ENCODE measurements at regions not wholly inside any gene's neighbourhood (a gene's known extent, or its start where the extent isn't known, plus 50 kb on each side); places are given as distances from the start of the nearest gene placed in this dataset.

DNA sequence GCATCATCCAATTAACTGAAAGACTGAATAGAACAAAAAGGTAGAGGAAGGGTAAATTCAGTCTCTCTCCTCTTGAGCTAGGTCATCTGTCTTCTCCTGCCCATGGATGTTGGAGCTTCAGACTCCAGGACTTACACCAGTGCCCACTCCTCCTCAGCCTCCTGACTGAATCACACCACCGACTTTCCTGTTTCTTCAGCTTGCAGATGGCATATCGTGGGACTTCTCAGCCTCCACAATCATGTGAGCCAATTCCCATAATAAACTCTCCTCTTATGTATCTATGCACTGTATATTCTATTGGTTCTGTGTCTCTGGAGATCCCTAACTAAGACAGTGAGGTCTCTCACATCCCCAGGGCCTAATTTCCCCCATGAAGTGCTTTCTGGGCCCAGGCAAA is 140.4 kb downstream of the CD47 start:
- FAIRE-seq, result no peak
- no peak for DNase-seq (ENCODE audit: insufficient read length)
- TF ChIP-seq POLR2A (IDR thresholded peaks at IDR 0.05; ENCODE audit: low read depth, low read length), result no peak
- TF ChIP-seq POLR2AphosphoS5 (IDR thresholded peaks at IDR 0.05; ENCODE audit: low read depth, low read length), result no peak
- TF ChIP-seq TAF1 (IDR thresholded peaks at IDR 0.05; ENCODE audit: borderline replicate concordance, low read depth, low read length), result no peak

DNA sequence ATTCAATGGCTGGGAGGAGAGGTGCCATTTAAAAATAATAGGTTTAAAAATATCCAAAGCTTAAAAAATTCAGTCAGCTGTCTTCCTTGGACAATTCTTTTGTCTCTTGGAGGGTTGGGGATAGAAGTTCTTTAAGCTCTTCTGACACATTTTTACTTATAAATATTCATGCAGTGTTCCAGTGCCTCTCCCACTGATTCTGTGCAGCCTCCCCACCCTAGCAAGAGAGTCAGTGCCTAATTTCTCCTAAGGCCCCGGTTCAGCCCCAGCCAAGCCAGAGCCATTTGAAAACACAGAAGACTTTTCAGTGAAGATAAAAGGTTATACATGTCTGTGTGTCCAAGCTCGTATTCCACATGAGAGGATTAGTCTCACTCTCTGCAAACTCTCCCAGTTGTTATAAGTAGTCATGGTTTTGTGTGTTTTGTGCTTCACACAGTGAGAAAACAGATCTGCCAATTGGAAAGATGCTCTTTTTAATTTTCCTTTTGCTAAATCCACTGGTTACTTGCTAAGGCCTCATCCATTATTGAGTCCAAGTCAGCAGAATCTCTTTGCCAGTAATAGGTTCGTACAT is 141.3 kb downstream of the CD47 start:
- TF ChIP-seq TAF1 (IDR thresholded peaks at IDR 0.05; ENCODE audit: borderline replicate concordance, low read depth, low read length), result no peak
- TF ChIP-seq POLR2AphosphoS5 (IDR thresholded peaks at IDR 0.05; ENCODE audit: low read depth, low read length), result no peak
- no peak for TF ChIP-seq POLR2A (IDR thresholded peaks at IDR 0.05; ENCODE audit: low read depth, low read length)
- FAIRE-seq (no peak), DNase-seq (ENCODE audit: insufficient read length) (no peak)

DNA sequence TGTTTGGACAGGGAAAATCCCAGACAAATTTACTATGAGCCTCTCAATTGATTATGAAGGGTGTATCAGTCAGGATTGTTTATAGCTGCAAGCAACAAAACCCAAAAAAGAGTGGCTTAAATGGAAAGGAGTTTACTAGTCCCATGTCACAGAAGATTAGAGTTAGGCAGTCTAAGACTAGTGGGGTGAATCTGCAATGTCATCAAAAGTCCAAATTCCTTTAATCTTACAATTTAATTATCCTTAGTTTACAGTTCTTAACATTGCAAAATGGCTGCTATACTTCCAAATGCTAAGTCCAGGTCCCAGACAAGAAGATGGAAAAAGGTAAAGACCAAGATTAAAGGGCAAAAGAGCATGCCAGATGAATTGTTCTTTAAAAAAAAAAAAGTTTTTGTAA is 143.6 kb downstream of the CD47 start:
- DNase-seq (ENCODE audit: insufficient read length) (no peak), FAIRE-seq (no peak)
- no peak for TF ChIP-seq POLR2AphosphoS5 (IDR thresholded peaks at IDR 0.05; ENCODE audit: low read depth, low read length)
- no peak for TF ChIP-seq POLR2A (IDR thresholded peaks at IDR 0.05; ENCODE audit: low read depth, low read length)
- no peak for TF ChIP-seq TAF1 (IDR thresholded peaks at IDR 0.05; ENCODE audit: borderline replicate concordance, low read depth, low read length)

DNA sequence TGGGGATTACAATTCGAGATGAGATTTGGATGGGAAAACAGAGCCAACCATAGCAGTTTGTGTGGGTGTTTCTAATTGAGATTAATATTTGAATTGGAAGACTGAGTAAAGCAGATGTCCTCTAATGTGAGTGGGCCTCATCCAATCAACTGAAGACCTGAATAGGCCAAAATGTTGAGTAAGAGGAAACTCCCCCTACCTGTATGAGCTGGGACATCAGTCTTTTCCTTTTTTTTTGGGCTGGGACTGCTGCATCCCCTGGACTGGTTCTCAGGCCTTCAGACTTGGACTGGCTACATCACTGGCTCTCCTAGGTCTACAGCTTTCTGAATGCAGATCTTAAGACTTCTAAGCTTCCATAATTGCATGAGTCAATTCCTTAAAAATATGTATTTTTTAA is 144.1 kb downstream of the CD47 start:
- FAIRE-seq (no peak), DNase-seq (ENCODE audit: insufficient read length) (no peak)
- TF ChIP-seq POLR2AphosphoS5 (IDR thresholded peaks at IDR 0.05; ENCODE audit: low read depth, low read length) (no peak), TAF1 (IDR thresholded peaks at IDR 0.05; ENCODE audit: borderline replicate concordance, low read depth, low read length) (no peak), POLR2A (IDR thresholded peaks at IDR 0.05; ENCODE audit: low read depth, low read length) (no peak)

DNA sequence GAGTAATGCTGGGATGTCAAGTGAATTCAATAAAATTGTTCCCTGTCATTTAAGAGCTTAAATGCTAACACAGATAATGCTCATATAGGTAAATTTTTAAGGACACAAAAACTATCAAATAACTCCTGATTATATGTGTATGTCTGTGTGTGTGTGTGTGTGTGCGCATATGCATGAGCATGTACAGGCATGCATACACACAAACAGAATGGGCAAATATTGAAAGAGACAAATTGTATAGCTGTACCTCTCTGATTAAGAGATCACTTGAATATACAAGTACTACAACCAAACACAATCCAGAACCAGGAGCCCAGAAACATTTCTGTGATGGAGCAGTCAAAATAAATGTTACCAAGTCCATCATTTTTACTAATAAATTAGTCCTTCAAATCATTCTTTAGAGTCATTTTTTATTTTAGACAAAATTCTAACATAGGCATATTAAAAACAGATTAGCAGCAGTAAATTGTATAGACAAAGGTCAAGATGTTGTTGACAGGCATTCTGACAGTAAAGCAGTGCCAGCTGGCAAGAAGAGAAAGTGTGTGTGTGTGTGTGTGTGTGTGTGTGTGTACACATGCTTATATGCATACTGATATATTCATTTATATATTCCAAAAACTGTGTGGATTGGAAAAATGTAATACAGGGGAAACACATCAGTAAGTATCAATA is 145.3 kb downstream of the CD47 start:
- DNase-seq (ENCODE audit: insufficient read length), result no peak
- TF ChIP-seq POLR2A (IDR thresholded peaks at IDR 0.05; ENCODE audit: low read depth, low read length) (no peak), POLR2AphosphoS5 (IDR thresholded peaks at IDR 0.05; ENCODE audit: low read depth, low read length) (no peak), TAF1 (IDR thresholded peaks at IDR 0.05; ENCODE audit: borderline replicate concordance, low read depth, low read length) (no peak)
- FAIRE-seq, result no peak

DNA sequence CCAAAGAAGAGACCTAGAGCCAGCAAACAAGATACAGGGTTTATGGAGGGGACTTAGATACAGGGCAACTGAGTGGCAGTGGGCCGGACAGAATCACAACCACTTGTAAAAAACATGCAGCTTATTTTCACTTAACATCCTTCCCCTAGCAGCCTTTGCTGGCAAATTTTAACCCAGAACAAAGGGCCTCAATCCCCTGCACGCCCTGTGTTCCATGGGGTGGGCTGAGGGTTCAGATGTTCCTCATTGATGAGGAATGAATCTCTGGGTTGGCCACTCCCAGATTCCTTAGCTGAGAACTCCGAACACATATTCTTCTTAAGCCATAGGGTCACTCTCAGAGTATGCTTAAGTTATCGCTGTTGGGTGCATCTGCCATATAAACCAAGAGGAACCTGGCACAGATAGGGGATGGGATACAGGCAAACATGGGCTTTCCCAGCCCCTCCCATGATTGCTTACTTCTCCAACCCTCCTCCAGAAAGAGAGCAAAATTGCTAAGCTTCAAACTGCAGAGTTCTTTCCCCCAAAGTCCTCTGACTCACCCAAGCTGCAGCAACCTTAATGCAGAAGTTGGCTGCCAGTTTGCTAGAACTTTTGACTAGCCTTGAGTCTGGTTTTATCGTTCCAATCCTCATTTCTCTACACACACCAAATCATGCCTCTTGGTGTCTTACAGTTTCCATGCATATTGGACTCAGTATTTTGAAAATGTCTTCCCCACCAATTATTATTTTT is 146.9 kb downstream of the CD47 start:
- FAIRE-seq (no peak), DNase-seq (ENCODE audit: insufficient read length) (no peak)
- TF ChIP-seq POLR2A (IDR thresholded peaks at IDR 0.05; ENCODE audit: low read depth, low read length) (no peak), TAF1 (IDR thresholded peaks at IDR 0.05; ENCODE audit: borderline replicate concordance, low read depth, low read length) (no peak), POLR2AphosphoS5 (IDR thresholded peaks at IDR 0.05; ENCODE audit: low read depth, low read length) (no peak)

DNA sequence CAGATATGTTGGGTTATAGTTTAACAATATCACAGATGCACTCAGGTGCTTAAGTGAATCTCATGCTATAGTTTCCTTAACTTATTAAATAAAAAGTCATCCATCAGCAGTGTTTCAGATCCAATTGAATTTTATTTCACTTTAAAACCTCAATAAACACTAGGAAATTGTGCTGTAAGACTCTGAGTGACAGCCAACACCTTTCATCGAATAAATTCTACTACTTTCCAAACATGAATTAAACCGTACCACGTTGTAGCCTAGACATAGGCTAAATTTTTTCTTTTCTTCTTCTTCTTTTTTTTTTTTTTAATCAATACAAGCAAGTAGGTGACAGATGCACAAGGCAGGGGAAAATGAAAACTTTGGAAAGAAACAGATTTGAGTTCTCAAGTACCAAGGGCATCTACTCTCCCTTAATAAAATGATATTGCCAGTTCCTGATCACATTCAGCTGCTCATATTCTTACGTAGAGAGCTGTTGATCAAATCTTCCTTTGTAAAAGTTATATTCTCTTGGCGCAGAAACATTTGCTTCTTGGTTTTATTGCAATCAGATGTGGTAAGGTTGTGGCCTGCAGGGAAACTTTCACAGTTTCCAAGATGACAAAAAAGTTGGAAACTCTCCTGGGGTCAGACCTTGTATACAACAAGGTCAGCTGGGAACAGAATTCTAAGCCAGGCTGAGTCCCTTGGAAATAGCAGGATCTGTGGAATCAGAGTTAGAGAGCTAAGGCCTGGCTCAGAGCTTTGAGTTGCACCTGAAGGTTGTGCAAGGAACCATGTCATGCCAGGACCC is 147.7 kb downstream of the CD47 start:
- TF ChIP-seq POLR2AphosphoS5 (IDR thresholded peaks at IDR 0.05; ENCODE audit: low read depth, low read length) (no peak), POLR2A (IDR thresholded peaks at IDR 0.05; ENCODE audit: low read depth, low read length) (no peak), TAF1 (IDR thresholded peaks at IDR 0.05; ENCODE audit: borderline replicate concordance, low read depth, low read length) (no peak)
- no peak for DNase-seq (ENCODE audit: insufficient read length)
- FAIRE-seq, result no peak

DNA sequence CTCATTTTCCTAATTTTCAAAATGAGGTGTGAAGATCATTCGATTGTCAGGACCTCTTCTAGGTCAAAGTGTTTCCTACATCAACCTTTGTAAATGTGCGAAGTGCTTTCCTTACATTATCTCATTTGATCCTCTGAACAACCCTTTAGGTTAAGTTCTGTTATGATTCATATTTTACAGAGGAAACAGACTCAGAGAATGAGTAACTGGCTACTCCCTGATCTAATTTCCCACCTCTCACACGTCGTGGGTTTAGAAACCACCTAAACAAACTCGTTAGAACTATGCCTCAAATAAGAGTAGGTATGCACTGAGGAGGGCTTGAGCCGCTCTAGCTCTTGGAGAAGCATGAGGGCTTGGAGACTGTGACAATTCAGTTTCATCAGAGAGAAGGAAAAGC is 148.6 kb downstream of the CD47 start:
- TF ChIP-seq TAF1 (IDR thresholded peaks at IDR 0.05; ENCODE audit: borderline replicate concordance, low read depth, low read length) (no peak), POLR2AphosphoS5 (IDR thresholded peaks at IDR 0.05; ENCODE audit: low read depth, low read length) (no peak), POLR2A (IDR thresholded peaks at IDR 0.05; ENCODE audit: low read depth, low read length) (no peak)
- no peak for DNase-seq (ENCODE audit: insufficient read length)
- FAIRE-seq, result no peak

DNA sequence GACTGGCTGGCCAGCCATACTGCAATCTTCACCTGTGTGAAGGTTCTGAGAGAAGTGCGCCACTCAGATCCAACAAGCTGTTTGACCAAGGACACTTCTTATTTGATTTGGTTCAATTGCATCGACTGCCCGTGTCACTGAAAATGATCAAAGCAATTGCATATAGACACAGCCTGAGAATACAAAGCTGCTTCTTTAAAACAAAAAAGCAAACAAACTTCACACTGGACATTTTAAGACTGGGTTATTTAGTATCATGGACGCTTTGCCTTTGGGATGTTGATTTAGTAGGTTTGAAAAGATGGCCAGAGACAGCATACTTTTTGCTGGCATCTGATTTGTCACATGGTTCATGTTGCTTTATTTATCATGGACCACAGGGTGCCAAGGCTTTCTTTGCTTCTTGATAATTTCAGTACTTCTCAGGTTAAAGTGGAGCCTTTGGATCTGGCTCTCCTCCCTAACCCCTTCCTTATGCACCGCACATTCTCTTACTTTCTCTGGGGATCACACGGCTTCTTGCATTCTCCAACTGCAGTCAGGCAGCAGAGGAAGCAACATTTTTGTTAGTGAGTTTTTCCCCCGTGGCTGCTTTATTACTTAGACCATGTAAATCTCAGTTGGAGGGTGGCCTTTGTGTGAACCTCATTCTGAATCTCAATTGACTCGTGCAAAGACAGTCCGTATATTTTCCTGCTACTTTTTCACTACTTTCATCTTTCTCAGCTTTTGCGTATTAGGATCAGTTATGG is 151.0 kb downstream of the CD47 start:
- FAIRE-seq, result no peak
- DNase-seq (ENCODE audit: insufficient read length), result no peak
- TF ChIP-seq TAF1 (IDR thresholded peaks at IDR 0.05; ENCODE audit: borderline replicate concordance, low read depth, low read length) (no peak), POLR2AphosphoS5 (IDR thresholded peaks at IDR 0.05; ENCODE audit: low read depth, low read length) (no peak), POLR2A (IDR thresholded peaks at IDR 0.05; ENCODE audit: low read depth, low read length) (no peak)

DNA sequence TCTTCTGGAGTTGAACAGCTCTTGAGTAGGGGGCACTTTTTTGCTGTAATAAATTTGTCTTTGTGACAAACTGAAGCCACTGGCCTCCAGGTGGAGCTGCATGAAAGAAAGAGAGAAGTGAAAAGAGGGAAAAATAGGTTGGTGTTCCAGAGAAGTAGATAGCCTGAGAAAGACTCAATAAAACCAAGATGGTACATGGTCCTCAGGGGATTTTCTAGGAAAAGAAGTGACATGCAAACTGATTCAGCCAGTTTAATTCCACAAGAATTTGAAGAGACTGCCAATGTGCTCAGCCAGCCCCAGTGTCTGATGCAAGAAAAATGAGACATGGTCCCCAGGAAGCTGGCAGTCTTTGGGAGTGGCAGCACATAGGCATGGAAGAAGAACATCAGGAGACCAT is 152.7 kb downstream of the CD47 start:
- no peak for DNase-seq (ENCODE audit: insufficient read length)
- no peak for TF ChIP-seq POLR2AphosphoS5 (IDR thresholded peaks at IDR 0.05; ENCODE audit: low read depth, low read length)
- TF ChIP-seq POLR2A (IDR thresholded peaks at IDR 0.05; ENCODE audit: low read depth, low read length), result no peak
- TF ChIP-seq TAF1 (IDR thresholded peaks at IDR 0.05; ENCODE audit: borderline replicate concordance, low read depth, low read length), result no peak
- FAIRE-seq, result no peak

DNA sequence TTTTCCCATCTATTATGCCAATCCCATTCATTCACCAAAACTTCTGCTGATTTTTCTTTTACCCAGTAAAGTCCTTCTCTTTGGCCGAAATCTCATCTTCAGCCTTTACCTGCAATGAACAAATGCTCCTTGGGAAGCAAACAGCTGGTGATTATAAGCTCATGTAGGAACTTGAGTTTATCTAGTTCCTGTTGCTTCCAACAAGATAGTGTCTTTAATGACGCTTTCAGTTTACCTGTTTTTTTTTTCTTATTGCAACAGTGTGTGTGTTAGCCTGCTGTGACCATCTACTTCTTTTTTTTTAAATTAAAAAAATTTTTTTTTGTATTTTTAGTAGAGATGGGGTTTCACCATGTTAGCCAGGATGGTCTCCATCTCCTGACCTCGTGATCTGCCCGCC is 156.0 kb downstream of the CD47 start:
- TF ChIP-seq POLR2AphosphoS5 (IDR thresholded peaks at IDR 0.05; ENCODE audit: low read depth, low read length), result no peak
- TF ChIP-seq POLR2A (IDR thresholded peaks at IDR 0.05; ENCODE audit: low read depth, low read length), result no peak
- no peak for TF ChIP-seq TAF1 (IDR thresholded peaks at IDR 0.05; ENCODE audit: borderline replicate concordance, low read depth, low read length)
- no peak for DNase-seq (ENCODE audit: insufficient read length)
- no peak for FAIRE-seq
